ENCODE measurements at regions not wholly inside any gene's neighbourhood (a gene's known extent, or its start where the extent isn't known, plus 50 kb on each side); places are given as distances from the start of the nearest gene placed in this dataset.

DNA sequence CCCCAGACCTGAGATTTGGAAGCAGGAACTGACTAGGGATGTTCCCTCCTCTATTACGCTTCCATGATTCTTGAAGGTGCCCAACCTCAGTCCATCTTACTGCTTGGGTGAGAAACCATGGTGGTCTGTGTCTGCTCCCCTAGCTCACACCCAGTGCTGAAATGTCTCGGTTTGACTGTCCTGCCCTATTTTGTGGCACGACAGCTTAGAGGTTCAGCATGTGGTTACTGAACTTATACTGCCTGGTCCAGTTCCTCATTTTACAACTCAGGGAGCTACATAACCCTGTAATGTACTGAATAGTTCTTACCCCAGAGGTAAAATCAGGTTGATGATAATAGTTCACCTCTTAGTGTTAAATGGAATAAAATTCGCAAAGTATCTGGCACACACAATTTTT lies 203.1 kb downstream of the RBM46 start:
- TF ChIP-seq CTCF (IDR thresholded peaks at IDR 0.05; ENCODE audit: low read depth, low read length) (no peak), EZH2phosphoT487 (IDR thresholded peaks at IDR 0.05; ENCODE audit: low read depth) (no peak)
